ENCODE measurements at regions not wholly inside any gene's neighbourhood (a gene's known extent, or its start where the extent isn't known, plus 50 kb on each side); places are given as distances from the start of the nearest gene placed in this dataset.

DNA sequence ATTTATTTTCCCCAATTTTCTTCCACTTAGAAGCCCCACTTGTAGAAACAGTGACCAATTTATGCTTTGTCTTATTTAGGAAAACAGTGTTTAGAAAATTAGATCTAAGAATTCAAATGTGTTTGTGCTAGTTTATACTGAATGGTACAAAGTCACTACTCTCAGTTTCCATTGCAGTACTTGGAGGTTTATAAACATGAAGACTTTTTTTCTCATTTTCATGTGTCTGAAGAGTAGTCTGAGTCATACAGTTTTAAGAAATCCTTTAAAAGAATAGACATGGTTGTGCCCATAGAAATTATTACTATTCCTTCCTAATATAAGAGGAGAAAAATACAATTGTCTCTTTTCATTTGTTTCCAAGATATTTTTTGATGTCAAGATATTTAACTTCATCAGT is 458.7 kb downstream of the NAF1 start:
- no peak overlapping the region for H3K4me3 Mint-ChIP-seq
- no peaks in the 10 kb centered on the region for H3K9me3 Mint-ChIP-seq
- ATAC-seq (ENCODE audit: low read depth): no peak
- no peaks in the 10 kb centered on the region for H3K36me3 Mint-ChIP-seq
- no peak overlapping the region for H3K27ac Mint-ChIP-seq
- no peak for DNase-seq (ENCODE audit: low spot score in 2 of 2)
- peaks cover 3% of the 10 kb centered on the region for H3K27me3 Mint-ChIP-seq
- no peaks in the 10 kb centered on the region for H3K4me1 Mint-ChIP-seq

DNA sequence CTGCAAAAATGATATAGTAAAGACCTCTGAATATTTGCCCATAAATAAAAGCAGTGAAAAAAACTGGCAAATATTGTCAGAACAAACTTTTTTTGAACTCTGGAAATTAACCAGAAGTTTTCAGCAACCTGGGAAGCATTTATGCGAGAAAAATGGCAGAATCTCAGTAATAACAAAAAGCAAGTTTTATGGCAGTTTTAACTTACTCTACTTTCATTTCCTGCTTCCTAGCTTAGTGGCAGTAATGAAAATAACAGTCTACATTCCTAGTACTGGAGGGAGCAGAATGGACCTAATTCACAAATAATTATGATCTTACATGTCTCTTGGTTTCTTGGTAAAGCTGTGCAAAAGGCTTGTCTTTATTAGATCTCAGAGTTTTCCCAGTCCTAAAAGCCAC is 460.1 kb downstream of the NAF1 start:
- Mint-ChIP-seq H3K9me3 (no peaks in the 10 kb centered on the region), H3K36me3 (no peaks in the 10 kb centered on the region), H3K4me3 (no peak overlapping the region), H3K27me3 (peaks cover 2% of the 10 kb centered on the region), H3K27ac (no peak overlapping the region), H3K4me1 (no peaks in the 10 kb centered on the region)
- DNase-seq (ENCODE audit: low spot score in 2 of 2) (no peak), ATAC-seq (ENCODE audit: low read depth) (no peak)

DNA sequence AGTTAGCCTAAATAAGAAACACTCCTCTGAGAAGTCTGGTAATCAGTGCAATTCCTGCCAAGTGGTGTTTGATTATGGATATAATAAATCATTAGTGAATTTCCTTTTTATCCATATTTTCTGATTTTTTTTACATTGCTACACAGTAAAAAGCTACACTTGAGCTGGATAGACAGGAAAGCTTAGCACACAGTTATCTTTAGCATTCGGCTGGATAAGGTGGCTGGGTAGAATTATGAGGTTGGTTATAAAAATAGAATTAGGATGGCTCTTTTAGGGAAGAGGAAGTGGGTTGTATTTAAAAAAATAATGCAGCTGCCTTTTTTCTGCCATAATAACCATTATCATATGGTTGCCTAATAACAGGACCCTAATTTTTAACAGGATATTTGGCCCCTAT is 460.6 kb downstream of the NAF1 start:
- H3K4me3 Mint-ChIP-seq: no peak overlapping the region
- peaks cover 2% of the 10 kb centered on the region for H3K27me3 Mint-ChIP-seq
- no peaks in the 10 kb centered on the region for H3K36me3 Mint-ChIP-seq
- no peaks in the 10 kb centered on the region for H3K9me3 Mint-ChIP-seq
- DNase-seq (ENCODE audit: low spot score in 2 of 2) (no peak), ATAC-seq (ENCODE audit: low read depth) (no peak)
- H3K4me1 Mint-ChIP-seq: no peaks in the 10 kb centered on the region
- H3K27ac Mint-ChIP-seq: no peak overlapping the region

DNA sequence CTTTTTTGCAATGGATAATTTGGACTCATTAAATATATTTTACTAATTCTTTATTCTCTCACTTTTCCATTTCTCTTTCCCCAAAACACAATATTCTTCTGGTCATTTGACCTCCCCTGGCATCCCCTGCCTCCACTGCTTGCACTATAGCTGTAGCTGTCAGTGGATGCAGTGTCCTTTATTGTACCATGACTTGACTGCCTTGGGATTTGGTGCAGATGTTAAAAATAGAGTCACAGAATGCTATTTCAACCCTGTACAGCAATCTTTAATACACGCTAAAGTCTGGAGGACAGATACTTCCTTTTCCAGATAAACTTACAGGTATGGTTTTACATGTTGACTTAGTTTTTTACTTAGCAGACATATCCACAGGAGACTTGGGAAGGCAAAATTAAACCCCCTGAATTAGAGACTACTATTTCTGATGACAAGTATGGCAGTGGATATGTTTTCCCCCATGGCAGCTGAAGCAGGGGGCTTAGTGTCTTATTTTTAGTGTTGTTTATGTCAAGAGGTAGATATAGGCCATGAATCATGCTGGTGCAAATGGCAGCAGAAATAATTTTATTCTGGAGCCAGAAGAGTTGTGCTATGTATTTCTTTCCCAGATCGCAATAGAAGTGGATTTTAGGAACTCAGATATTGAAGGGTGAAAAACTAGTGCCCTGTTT is 461.4 kb downstream of the NAF1 start:
- no peak overlapping the region for H3K4me3 Mint-ChIP-seq
- no peak for ATAC-seq (ENCODE audit: low read depth)
- no peaks in the 10 kb centered on the region for H3K36me3 Mint-ChIP-seq
- no peaks in the 10 kb centered on the region for H3K9me3 Mint-ChIP-seq
- no peak overlapping the region for H3K27ac Mint-ChIP-seq
- no peaks in the 10 kb centered on the region for H3K4me1 Mint-ChIP-seq
- DNase-seq (ENCODE audit: low spot score in 2 of 2): no peak
- H3K27me3 Mint-ChIP-seq: peaks cover 3% of the 10 kb centered on the region

GRCh38 chr4:162700815-162701361 is 465.8 kb downstream of the NAF1 start:
- no peaks in the 10 kb centered on the region for H3K4me1 Mint-ChIP-seq
- H3K36me3 Mint-ChIP-seq: no peaks in the 10 kb centered on the region
- ATAC-seq (ENCODE audit: low read depth) (no peak), DNase-seq (ENCODE audit: low spot score in 2 of 2) (no peak)
- H3K27ac Mint-ChIP-seq: no peak overlapping the region
- peaks cover 2% of the 10 kb centered on the region for H3K9me3 Mint-ChIP-seq
- H3K4me3 Mint-ChIP-seq: no peak overlapping the region
- H3K27me3 Mint-ChIP-seq: peaks cover 3% of the 10 kb centered on the region

DNA sequence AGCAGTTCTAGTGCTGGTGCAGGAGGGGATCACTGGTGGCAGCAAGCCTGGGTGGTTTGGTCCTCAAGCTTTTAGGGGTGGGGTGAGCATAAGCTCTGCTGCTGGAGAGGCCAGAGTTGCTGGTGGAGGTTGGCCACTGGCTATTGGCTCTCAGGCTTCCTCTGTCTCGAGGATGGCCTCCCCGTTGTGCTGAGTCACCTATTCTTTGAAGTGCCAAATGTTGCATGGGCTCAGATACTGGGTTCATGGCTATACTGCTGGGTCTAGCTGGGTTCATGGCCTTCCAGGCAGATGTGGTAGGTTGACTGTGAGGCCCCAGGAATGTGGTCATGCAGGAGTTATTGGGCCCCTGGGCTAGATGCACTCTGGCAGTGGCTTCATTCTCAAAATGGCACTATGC is 466.3 kb downstream of the NAF1 start:
- peaks cover 2% of the 10 kb centered on the region for H3K9me3 Mint-ChIP-seq
- no peak overlapping the region for H3K27ac Mint-ChIP-seq
- H3K4me1 Mint-ChIP-seq: no peaks in the 10 kb centered on the region
- DNase-seq (ENCODE audit: low spot score in 2 of 2): no peak
- H3K27me3 Mint-ChIP-seq: peaks cover 3% of the 10 kb centered on the region
- no peak overlapping the region for H3K4me3 Mint-ChIP-seq
- ATAC-seq (ENCODE audit: low read depth): no peak
- no peaks in the 10 kb centered on the region for H3K36me3 Mint-ChIP-seq

DNA sequence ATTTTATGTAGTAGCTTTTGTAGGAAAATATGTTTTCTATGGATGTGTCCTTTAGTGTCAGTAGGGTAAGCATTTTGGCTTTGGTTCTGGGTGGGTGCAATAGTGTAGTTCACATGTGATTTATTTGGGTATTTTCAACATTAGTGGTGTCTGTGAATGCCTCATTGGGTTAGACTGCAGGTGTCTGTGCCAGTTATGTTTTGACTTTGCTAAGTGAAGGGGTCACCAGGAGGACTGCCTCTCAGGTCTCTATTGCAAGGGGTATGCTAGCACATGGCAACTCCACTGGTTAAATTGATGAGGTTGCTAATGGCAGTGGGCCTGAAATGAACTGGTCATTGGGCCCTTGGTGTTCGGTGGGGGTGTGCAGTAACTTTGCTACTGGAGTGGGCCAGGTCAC is 467.1 kb downstream of the NAF1 start:
- Mint-ChIP-seq H3K36me3 (no peaks in the 10 kb centered on the region), H3K27ac (no peak overlapping the region), H3K4me3 (no peak overlapping the region), H3K4me1 (no peaks in the 10 kb centered on the region), H3K9me3 (peaks cover 2% of the 10 kb centered on the region), H3K27me3 (peaks cover 3% of the 10 kb centered on the region)
- DNase-seq (ENCODE audit: low spot score in 2 of 2) (no peak), ATAC-seq (ENCODE audit: low read depth) (no peak)

- H3K27ac Mint-ChIP-seq: no peak overlapping the region
- ATAC-seq (ENCODE audit: low read depth) (no peak), DNase-seq (ENCODE audit: low spot score in 2 of 2) (no peak)
- H3K4me1 Mint-ChIP-seq: no peaks in the 10 kb centered on the region
- peaks cover 2% of the 10 kb centered on the region for H3K27me3 Mint-ChIP-seq
- H3K4me3 Mint-ChIP-seq: no peak overlapping the region
- no peaks in the 10 kb centered on the region for H3K36me3 Mint-ChIP-seq
- H3K9me3 Mint-ChIP-seq: peaks cover 1% of the 10 kb centered on the region
These were observed 481.3 kb downstream of the NAF1 start for GRCh38 chr4:162685410-162685809.

DNA sequence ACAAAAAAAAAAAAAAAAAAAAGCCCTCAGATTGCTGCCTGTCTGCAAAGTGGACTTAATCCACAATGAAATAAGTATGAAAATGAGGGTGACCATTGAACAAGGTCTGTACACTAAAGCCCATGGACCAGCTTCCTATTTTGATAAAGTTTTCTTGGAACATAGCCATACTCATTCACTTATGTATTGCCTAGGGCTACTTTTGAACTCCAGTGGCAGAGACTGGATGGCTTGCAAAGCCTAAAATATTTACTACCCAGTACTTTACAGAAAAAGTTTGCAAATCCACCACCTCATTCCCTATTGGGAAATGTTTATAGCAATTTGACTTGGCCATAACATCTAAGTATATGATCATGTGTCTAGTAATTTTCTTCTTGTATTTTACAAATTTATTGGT is 481.7 kb downstream of the NAF1 start:
- no peaks in the 10 kb centered on the region for H3K36me3 Mint-ChIP-seq
- no peak overlapping the region for H3K27ac Mint-ChIP-seq
- no peak overlapping the region for H3K4me3 Mint-ChIP-seq
- no peak for DNase-seq (ENCODE audit: low spot score in 2 of 2)
- no peak for ATAC-seq (ENCODE audit: low read depth)
- peaks cover 1% of the 10 kb centered on the region for H3K9me3 Mint-ChIP-seq
- H3K4me1 Mint-ChIP-seq: no peaks in the 10 kb centered on the region
- H3K27me3 Mint-ChIP-seq: peaks cover 2% of the 10 kb centered on the region

- Mint-ChIP-seq H3K27ac (no peak overlapping the region), H3K36me3 (no peaks in the 10 kb centered on the region), H3K4me1 (no peaks in the 10 kb centered on the region), H3K4me3 (no peak overlapping the region), H3K27me3 (peaks cover 2% of the 10 kb centered on the region), H3K9me3 (peaks cover 1% of the 10 kb centered on the region)
- ATAC-seq (ENCODE audit: low read depth): no peak
- no peak for DNase-seq (ENCODE audit: low spot score in 2 of 2)
These were observed 482.4 kb downstream of the NAF1 start for GRCh38 chr4:162684371-162684700.

DNA sequence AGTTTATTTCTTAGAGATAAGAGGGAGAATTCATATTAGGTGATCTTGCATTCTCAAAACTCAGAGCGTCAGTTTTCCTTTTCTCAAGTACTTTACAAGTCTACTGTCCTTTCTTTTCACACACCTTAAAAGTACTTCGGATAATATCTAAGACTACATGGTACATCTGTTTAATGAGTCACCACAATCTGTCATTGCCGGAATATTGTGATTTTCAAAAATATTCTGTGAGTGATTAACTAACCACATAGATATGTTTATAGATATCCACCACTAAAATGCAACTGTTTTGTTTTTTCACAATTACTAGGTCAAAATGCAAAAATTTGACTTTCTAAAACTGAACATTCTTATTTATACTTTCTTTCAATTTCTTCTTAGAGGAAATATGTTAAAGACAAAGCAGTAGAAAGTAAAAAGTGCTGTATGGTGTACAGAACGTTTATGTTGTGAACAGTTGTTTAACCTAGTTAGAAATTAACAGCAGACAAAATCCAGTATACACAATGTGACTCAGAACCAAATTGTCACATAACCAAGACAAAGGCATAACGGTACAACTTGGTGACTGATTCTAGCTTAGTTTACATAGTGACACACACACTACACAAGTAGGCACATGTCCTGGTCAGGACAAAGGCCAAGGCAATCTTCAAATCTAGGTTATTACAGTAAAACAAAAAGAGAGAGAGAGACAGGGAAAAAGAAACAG is 482.9 kb downstream of the NAF1 start:
- H3K36me3 Mint-ChIP-seq: no peaks in the 10 kb centered on the region
- no peaks in the 10 kb centered on the region for H3K4me1 Mint-ChIP-seq
- H3K4me3 Mint-ChIP-seq: no peak overlapping the region
- H3K27ac Mint-ChIP-seq: no peak overlapping the region
- peaks cover 2% of the 10 kb centered on the region for H3K27me3 Mint-ChIP-seq
- ATAC-seq (ENCODE audit: low read depth) (no peak), DNase-seq (ENCODE audit: low spot score in 2 of 2) (no peak)
- H3K9me3 Mint-ChIP-seq: peaks cover 1% of the 10 kb centered on the region

GRCh38 chr4:162682651-162683050 is 484.0 kb downstream of the NAF1 start:
- H3K4me3 Mint-ChIP-seq: no peak overlapping the region
- DNase-seq (ENCODE audit: low spot score in 2 of 2): no peak
- H3K27me3 Mint-ChIP-seq: peaks cover 2% of the 10 kb centered on the region
- H3K4me1 Mint-ChIP-seq: no peaks in the 10 kb centered on the region
- ATAC-seq (ENCODE audit: low read depth): no peak
- H3K9me3 Mint-ChIP-seq: peaks cover 8% of the 10 kb centered on the region
- H3K36me3 Mint-ChIP-seq: no peaks in the 10 kb centered on the region
- no peak overlapping the region for H3K27ac Mint-ChIP-seq

GRCh38 chr4:162681212-162681611 is 485.5 kb downstream of the NAF1 start:
- ATAC-seq (ENCODE audit: low read depth): no peak
- Mint-ChIP-seq H3K36me3 (no peaks in the 10 kb centered on the region), H3K4me1 (no peaks in the 10 kb centered on the region), H3K9me3 (peaks cover 8% of the 10 kb centered on the region), H3K27ac (no peak overlapping the region), H3K4me3 (no peak overlapping the region), H3K27me3 (peaks cover 2% of the 10 kb centered on the region)
- DNase-seq (ENCODE audit: low spot score in 2 of 2): no peak

GRCh38 chr4:162675661-162676060 is 491.0 kb downstream of the NAF1 start:
- DNase-seq (ENCODE audit: low spot score in 2 of 2): no peak
- Mint-ChIP-seq H3K27me3 (no peaks in the 10 kb centered on the region), H3K4me3 (no peak overlapping the region), H3K4me1 (no peaks in the 10 kb centered on the region), H3K36me3 (no peaks in the 10 kb centered on the region), H3K27ac (no peak overlapping the region), H3K9me3 (peaks cover 6% of the 10 kb centered on the region)
- no peak for ATAC-seq (ENCODE audit: low read depth)

GRCh38 chr4:162661913-162662312 is 498.1 kb upstream of the FSTL5 start:
- Mint-ChIP-seq H3K36me3 (no peaks in the 10 kb centered on the region), H3K4me3 (no peak overlapping the region), H3K27ac (no peak overlapping the region), H3K4me1 (peaks cover 3% of the 10 kb centered on the region), H3K9me3 (peaks cover 5% of the 10 kb centered on the region), H3K27me3 (no peaks in the 10 kb centered on the region)
- no peak for ATAC-seq (ENCODE audit: low read depth)
- DNase-seq (ENCODE audit: low spot score in 2 of 2): no peak
